HL-60 (cell line): ENCODE measurements at regions not wholly inside any gene's neighbourhood (a gene's known extent, or its start where the extent isn't known, plus 50 kb on each side); places are given as distances from the start of the nearest gene placed in this dataset.

Experiments used
- CTCF ChIP-seq: IDR thresholded peaks from one replicate; pipeline ENCODE4 v1.5.1; 2011; ENCODE audit warnings: low read length, control low read depth, inconsistent platforms; ENCODE audit not compliant: insufficient read depth
- GABPA ChIP-seq: IDR thresholded peaks from 2 replicates; pipeline ENCODE4 v1.6.1; 2012; ENCODE audit warnings: low read depth
- POLR2AphosphoS5 ChIP-seq: IDR thresholded peaks from 2 replicates; pipeline ENCODE4 v1.6.1; 2012; ENCODE audit warnings: low read depth
- REST ChIP-seq: IDR thresholded peaks from 2 replicates; pipeline ENCODE4 v1.6.1; 2012; ENCODE audit warnings: low read depth; ENCODE audit not compliant: insufficient replicate concordance

- TF ChIP-seq CTCF: no peak
- TF ChIP-seq REST: no peak
- TF ChIP-seq POLR2AphosphoS5: no peak
- TF ChIP-seq GABPA: no peak
Measured at GRCh38 chr10:71067098-71067740, 145.2 kb upstream of the UNC5B start.
